ENCODE measurements at regions not wholly inside any gene's neighbourhood (a gene's known extent, or its start where the extent isn't known, plus 50 kb on each side); places are given as distances from the start of the nearest gene placed in this dataset.

DNA sequence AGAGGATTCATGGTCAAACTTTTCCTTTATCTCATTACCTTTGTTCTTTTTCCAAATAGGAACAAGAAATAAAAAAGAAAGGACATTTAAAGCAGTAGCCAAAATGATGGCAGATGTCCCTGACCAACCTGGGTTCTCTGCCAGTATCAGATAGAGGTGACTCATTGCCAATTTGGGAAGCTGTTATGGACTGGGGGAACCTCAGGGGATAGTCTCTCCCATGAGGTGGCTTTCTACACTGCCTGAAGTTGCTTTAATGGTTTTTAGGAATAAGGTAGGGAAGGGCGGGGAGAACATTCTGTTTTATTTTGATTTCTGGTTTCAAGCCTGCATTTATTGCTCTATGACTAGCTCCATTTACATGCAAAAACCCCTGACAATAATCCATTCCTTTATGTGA is 457.9 kb upstream of the TPK1 start:
- TF ChIP-seq, protein P1, sequence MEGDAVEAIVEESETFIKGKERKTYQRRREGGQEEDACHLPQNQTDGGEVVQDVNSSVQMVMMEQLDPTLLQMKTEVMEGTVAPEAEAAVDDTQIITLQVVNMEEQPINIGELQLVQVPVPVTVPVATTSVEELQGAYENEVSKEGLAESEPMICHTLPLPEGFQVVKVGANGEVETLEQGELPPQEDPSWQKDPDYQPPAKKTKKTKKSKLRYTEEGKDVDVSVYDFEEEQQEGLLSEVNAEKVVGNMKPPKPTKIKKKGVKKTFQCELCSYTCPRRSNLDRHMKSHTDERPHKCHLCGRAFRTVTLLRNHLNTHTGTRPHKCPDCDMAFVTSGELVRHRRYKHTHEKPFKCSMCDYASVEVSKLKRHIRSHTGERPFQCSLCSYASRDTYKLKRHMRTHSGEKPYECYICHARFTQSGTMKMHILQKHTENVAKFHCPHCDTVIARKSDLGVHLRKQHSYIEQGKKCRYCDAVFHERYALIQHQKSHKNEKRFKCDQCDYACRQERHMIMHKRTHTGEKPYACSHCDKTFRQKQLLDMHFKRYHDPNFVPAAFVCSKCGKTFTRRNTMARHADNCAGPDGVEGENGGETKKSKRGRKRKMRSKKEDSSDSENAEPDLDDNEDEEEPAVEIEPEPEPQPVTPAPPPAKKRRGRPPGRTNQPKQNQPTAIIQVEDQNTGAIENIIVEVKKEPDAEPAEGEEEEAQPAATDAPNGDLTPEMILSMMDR (IDR thresholded peaks at IDR 0.05 in 8 of 11, conservative IDR thresholded peaks at IDR 0.05 in 3 of 11): no peak
- no peak for TF ChIP-seq POLR2A (IDR thresholded peaks at IDR 0.05)
- no peak for TF ChIP-seq POLR2AphosphoS5 (IDR thresholded peaks at IDR 0.05)
